SU-DHL-6 (cell line): ENCODE measurements at regions not wholly inside any gene's neighbourhood (a gene's known extent, or its start where the extent isn't known, plus 50 kb on each side); places are given as distances from the start of the nearest gene placed in this dataset.

ENCODE experiments used
- CTCF ChIP-seq: fragments of 200-600 bp; sonication (generic); IDR thresholded peaks from one replicate; pipeline ENCODE4 v1.5.1; 2017; ENCODE audit warnings: antibody characterized with exemption, mild to moderate bottlenecking, low read length, moderate library complexity; ENCODE audit not compliant: insufficient read depth, poor library complexity, severe bottlenecking
- EZH2phosphoT487 ChIP-seq: fragments of 200-600 bp; sonication (generic), shearing (Covaris generic); conservative IDR thresholded peaks from 2 replicates; pipeline ENCODE4 v1.6.1; 2018; ENCODE audit warnings: mild to moderate bottlenecking, antibody characterized with exemption, low read length, moderate library complexity, mixed read lengths

GRCh38 chr12:92597997-92598396 is 104.8 kb upstream of the PLEKHG7 start:
- TF ChIP-seq CTCF (no peak), EZH2phosphoT487 (no peak)
